Liver (tissue), 3 donors: ENCODE measurements at regions not wholly inside any gene's neighbourhood (a gene's known extent, or its start where the extent isn't known, plus 50 kb on each side); places are given as distances from the start of the nearest gene placed in this dataset.
A peak's percentile ranks its signal among the peaks of the same experiment; 100 is the strongest.

ENCODE experiments used
- ATF3 ChIP-seq: IDR thresholded peaks from 2 replicates; pipeline ENCODE4 v1.6.1; 2016; ENCODE audit warnings: antibody characterized with exemption
- CTCF ChIP-seq: fragments of 150-350 bp; IDR thresholded peaks from 2 replicates; pipeline ENCODE4 v1.5.1; 2017; ENCODE audit warnings: improper control_type of control experiment, low read depth, low read length; ENCODE audit not compliant: missing input control
- GABPA ChIP-seq, 2 donors: IDR thresholded peaks in 1 of 2; conservative IDR thresholded peaks in 1 of 2; 2 replicates each; pipeline ENCODE4 v1.6.1; 2016; ENCODE audit warnings: antibody characterized with exemption in 2 of 2, mild to moderate bottlenecking in 1 of 2, moderate library complexity in 1 of 2
- JUND ChIP-seq, 2 donors: IDR thresholded peaks; 2 replicates each; pipeline ENCODE4 v1.6.1; 2016; ENCODE audit warnings: antibody characterized with exemption in 2 of 2
- RAD21 ChIP-seq, 2 donors: IDR thresholded peaks; 2 replicates each; pipeline ENCODE4 v1.6.1; 2016; ENCODE audit warnings: antibody characterized with exemption in 2 of 2, mild to moderate bottlenecking in 2 of 2
- REST ChIP-seq: IDR thresholded peaks from 2 replicates; pipeline ENCODE4 v1.6.1; 2016; ENCODE audit warnings: antibody characterized with exemption, mild to moderate bottlenecking
- RXRA ChIP-seq, 2 donors: IDR thresholded peaks; 2 replicates each; pipeline ENCODE4 v1.6.1; 2017 to 2018; ENCODE audit warnings: antibody characterized with exemption in 2 of 2, mild to moderate bottlenecking in 1 of 2
- TAF1 ChIP-seq: conservative IDR thresholded peaks from 2 replicates; pipeline ENCODE4 v1.6.1; 2016; ENCODE audit warnings: antibody characterized with exemption, mild to moderate bottlenecking
- YY1 ChIP-seq: IDR thresholded peaks from 2 replicates; pipeline ENCODE4 v1.6.1; 2016; ENCODE audit warnings: antibody characterized with exemption, mild to moderate bottlenecking
- TF ChIP-seq, protein P1 (sequence below): IDR thresholded peaks from 2 replicates; pipeline ENCODE4 v1.6.1; 2016; ENCODE audit warnings: antibody characterized with exemption
- TF ChIP-seq, protein P2 (sequence below): IDR thresholded peaks from 2 replicates; pipeline ENCODE4 v1.6.1; 2016; ENCODE audit warnings: antibody characterized with exemption
- donor health status: healthy.
- donor health status: healthy.

DNA sequence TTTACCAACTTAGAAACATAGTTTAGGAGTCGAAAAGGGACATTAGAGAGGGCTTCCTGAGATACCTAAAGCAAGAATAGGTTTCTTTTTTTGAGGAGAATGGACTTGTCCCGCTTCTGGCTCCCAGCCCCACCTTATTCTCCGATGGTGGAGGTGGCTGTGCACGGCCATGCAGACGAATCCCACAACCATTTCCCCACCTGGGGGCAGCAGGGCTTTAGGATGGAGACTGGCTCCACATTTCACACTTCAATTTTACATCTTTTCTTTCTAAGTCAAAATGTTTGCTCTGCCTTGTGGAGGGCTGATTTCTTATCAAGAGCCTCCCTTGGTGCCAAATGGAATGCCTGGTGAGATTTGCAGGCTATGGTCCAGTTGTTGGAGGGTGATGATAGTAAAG, 118.5 kb downstream of the GLRX3 start:
- no peak for TF ChIP-seq YY1
- no peak for TF ChIP-seq REST
- TF ChIP-seq GABPA (IDR thresholded peaks at IDR 0.05 in 1 of 2, conservative IDR thresholded peaks at IDR 0.05 in 1 of 2) = no peak
- TF ChIP-seq RAD21 (IDR thresholded peaks at IDR 0.05) = peak in 1 of 2 donors; percentile 67
- TF ChIP-seq CTCF = no peak
- TF ChIP-seq, protein P1, sequence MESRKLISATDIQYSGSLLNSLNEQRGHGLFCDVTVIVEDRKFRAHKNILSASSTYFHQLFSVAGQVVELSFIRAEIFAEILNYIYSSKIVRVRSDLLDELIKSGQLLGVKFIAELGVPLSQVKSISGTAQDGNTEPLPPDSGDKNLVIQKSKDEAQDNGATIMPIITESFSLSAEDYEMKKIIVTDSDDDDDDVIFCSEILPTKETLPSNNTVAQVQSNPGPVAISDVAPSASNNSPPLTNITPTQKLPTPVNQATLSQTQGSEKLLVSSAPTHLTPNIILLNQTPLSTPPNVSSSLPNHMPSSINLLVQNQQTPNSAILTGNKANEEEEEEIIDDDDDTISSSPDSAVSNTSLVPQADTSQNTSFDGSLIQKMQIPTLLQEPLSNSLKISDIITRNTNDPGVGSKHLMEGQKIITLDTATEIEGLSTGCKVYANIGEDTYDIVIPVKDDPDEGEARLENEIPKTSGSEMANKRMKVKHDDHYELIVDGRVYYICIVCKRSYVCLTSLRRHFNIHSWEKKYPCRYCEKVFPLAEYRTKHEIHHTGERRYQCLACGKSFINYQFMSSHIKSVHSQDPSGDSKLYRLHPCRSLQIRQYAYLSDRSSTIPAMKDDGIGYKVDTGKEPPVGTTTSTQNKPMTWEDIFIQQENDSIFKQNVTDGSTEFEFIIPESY = no peak
- no peak for TF ChIP-seq ATF3
- TF ChIP-seq TAF1 = no peak
- no peak for TF ChIP-seq JUND (IDR thresholded peaks at IDR 0.05)
- TF ChIP-seq, protein P2, sequence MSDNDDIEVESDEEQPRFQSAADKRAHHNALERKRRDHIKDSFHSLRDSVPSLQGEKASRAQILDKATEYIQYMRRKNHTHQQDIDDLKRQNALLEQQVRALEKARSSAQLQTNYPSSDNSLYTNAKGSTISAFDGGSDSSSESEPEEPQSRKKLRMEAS = no peak
- no peak for TF ChIP-seq RXRA (IDR thresholded peaks at IDR 0.05)
